Uterus (tissue), 2 donors: ENCODE measurements at regions not wholly inside any gene's neighbourhood (a gene's known extent, or its start where the extent isn't known, plus 50 kb on each side); places are given as distances from the start of the nearest gene placed in this dataset.

ENCODE experiments used
- POLR2A ChIP-seq, 2 donors: fragments of 450-650 bp; IDR thresholded peaks; one replicate each; pipeline ENCODE4 v1.6.1; 2016; ENCODE audit warnings: antibody characterized with exemption in 2 of 2, mild to moderate bottlenecking in 1 of 2, moderate library complexity in 1 of 2
- TF ChIP-seq, protein P1 (sequence below), 4 experiments: fragments of 200-600 bp in 2 of 4; fragments of 450-650 bp in 2 of 4; sonication (generic) in 2 of 4; IDR thresholded peaks; one replicate each; pipeline ENCODE4 v1.5.1; 2016 to 2019; ENCODE audit warnings: antibody characterized with exemption in 4 of 4, mild to moderate bottlenecking in 2 of 4, moderate library complexity in 1 of 4

- TF ChIP-seq, protein P1, sequence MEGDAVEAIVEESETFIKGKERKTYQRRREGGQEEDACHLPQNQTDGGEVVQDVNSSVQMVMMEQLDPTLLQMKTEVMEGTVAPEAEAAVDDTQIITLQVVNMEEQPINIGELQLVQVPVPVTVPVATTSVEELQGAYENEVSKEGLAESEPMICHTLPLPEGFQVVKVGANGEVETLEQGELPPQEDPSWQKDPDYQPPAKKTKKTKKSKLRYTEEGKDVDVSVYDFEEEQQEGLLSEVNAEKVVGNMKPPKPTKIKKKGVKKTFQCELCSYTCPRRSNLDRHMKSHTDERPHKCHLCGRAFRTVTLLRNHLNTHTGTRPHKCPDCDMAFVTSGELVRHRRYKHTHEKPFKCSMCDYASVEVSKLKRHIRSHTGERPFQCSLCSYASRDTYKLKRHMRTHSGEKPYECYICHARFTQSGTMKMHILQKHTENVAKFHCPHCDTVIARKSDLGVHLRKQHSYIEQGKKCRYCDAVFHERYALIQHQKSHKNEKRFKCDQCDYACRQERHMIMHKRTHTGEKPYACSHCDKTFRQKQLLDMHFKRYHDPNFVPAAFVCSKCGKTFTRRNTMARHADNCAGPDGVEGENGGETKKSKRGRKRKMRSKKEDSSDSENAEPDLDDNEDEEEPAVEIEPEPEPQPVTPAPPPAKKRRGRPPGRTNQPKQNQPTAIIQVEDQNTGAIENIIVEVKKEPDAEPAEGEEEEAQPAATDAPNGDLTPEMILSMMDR (IDR thresholded peaks at IDR 0.05) = no peak
- no peak for TF ChIP-seq POLR2A (IDR thresholded peaks at IDR 0.05)
These were observed 124.8 kb upstream of the GOLIM4 start for GRCh38 chr3:168220556-168220955.
